ENCODE measurements at regions not wholly inside any gene's neighbourhood (a gene's known extent, or its start where the extent isn't known, plus 50 kb on each side); places are given as distances from the start of the nearest gene placed in this dataset.

- no peak for TF ChIP-seq SIN3A (IDR thresholded peaks at IDR 0.05; ENCODE audit: borderline replicate concordance, insufficient read depth, low read depth, low read length)
- no peak for TF ChIP-seq TCF7L2 (IDR thresholded peaks at IDR 0.05; ENCODE audit: low read depth, low read length)
- no peak for TF ChIP-seq POLR2AphosphoS5 (IDR thresholded peaks at IDR 0.05; ENCODE audit: low read depth, low read length)
- no peak for TF ChIP-seq REST (IDR thresholded peaks at IDR 0.05; ENCODE audit: insufficient read depth in 1 of 2, low read depth in 2 of 2, low read length in 1 of 2)
- no peak for TF ChIP-seq CTCF (IDR thresholded peaks at IDR 0.05)
- H3K27ac ChIP-seq (ENCODE audit: low read length) = no peak overlapping the region
- BruUV-seq (replicated peaks) = no TSS peak
- H3K4me3 ChIP-seq (ENCODE audit: low read depth in 2 of 2, low read length in 2 of 2) = no peak overlapping the region
- intact Hi-C loops (cut with micrococcal nuclease; ENCODE audit: unreplicated experiment) (no loop called here), in situ Hi-C loops (cut with HindIII; ENCODE audit: low pct_unique_long_range_greater_than_20kb, low sequenced_read_pairs) (no loop called here)
- peaks cover 12% of the 10 kb centered on the region for H3K4me1 ChIP-seq (ENCODE audit: control insufficient read depth, insufficient read depth, low read length)
- POLR2A ChIA-PET = no interaction called here
- H3K36me3 ChIP-seq (ENCODE audit: control insufficient read depth, insufficient read depth, low read length) = no peaks in the 10 kb centered on the region
- CTCF ChIA-PET = no interaction called here
- no peaks in the 10 kb centered on the region for H3K9me3 ChIP-seq (ENCODE audit: control insufficient read depth, insufficient read depth, low read depth, low read length)
- no peaks in the 10 kb centered on the region for H3K27me3 ChIP-seq (ENCODE audit: control insufficient read depth, insufficient read depth, low read length)
- no peak for DNase-seq (ENCODE audit: low read depth, low spot score)
- no peak for ATAC-seq
Observed at GRCh38 chr3:56932866-56933265, 127.6 kb upstream of the SPATA12 start.

- H3K27me3 ChIP-seq (ENCODE audit: control insufficient read depth, insufficient read depth, low read length) = no peaks in the 10 kb centered on the region
- peaks cover 12% of the 10 kb centered on the region for H3K4me1 ChIP-seq (ENCODE audit: control insufficient read depth, insufficient read depth, low read length)
- intact Hi-C loops (cut with micrococcal nuclease; ENCODE audit: unreplicated experiment) = no loop called here
- TF ChIP-seq CTCF (IDR thresholded peaks at IDR 0.05) (no peak), TCF7L2 (IDR thresholded peaks at IDR 0.05; ENCODE audit: low read depth, low read length) (no peak)
- H3K27ac ChIP-seq (ENCODE audit: low read length) = no peak overlapping the region; the same call in 1 of the 2 replicates
- DNase-seq (ENCODE audit: low read depth, low spot score) (no peak), ATAC-seq (no peak)
- CTCF ChIA-PET = no interaction called here
- no peaks in the 10 kb centered on the region for H3K9me3 ChIP-seq (ENCODE audit: control insufficient read depth, insufficient read depth, low read depth, low read length)
- in situ Hi-C loops (cut with HindIII; ENCODE audit: low pct_unique_long_range_greater_than_20kb, low sequenced_read_pairs) = no loop called here
- TSS peak; percentile 47 for BruUV-seq (replicated peaks)
- no peaks in the 10 kb centered on the region for H3K36me3 ChIP-seq (ENCODE audit: control insufficient read depth, insufficient read depth, low read length)
- POLR2A ChIA-PET = no interaction called here
- no peak overlapping the region for H3K4me3 ChIP-seq (ENCODE audit: low read depth in 2 of 2, low read length in 2 of 2)
Observed at GRCh38 chr3:56931836-56932235, 128.6 kb upstream of the SPATA12 start.

DNA sequence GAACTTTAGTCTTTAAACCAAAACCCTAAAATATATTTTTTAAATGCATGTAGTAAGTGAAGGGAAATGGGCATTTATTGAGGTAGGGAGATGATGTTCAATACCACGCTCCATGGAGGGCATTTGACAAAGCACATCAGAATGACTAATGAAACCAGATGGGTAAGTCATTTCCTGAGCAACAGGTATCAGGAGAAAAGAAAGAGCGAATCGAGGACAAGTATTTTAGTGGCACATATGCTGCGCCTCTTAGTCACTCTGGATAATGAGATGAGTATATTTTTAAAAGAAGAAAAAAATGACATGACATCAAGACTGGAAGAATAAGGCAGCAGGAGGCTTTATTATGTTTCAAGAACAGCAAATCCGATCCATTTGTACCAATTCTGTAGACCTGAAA, 129.0 kb upstream of the ARHGEF3 start:
- H3K9me3 ChIP-seq (ENCODE audit: control insufficient read depth, insufficient read depth, low read depth, low read length) = no peaks in the 10 kb centered on the region
- ATAC-seq (no peak), DNase-seq (ENCODE audit: low read depth, low spot score) (no peak)
- in situ Hi-C loops (cut with HindIII; ENCODE audit: low pct_unique_long_range_greater_than_20kb, low sequenced_read_pairs) = no loop called here
- H3K4me1 ChIP-seq (ENCODE audit: control insufficient read depth, insufficient read depth, low read length) = peaks cover 12% of the 10 kb centered on the region
- POLR2A ChIA-PET = no interaction called here
- BruUV-seq (replicated peaks) = no TSS peak
- no peak overlapping the region for H3K27ac ChIP-seq (ENCODE audit: low read length)
- CTCF ChIA-PET = no interaction called here
- H3K36me3 ChIP-seq (ENCODE audit: control insufficient read depth, insufficient read depth, low read length) = no peaks in the 10 kb centered on the region
- H3K27me3 ChIP-seq (ENCODE audit: control insufficient read depth, insufficient read depth, low read length) = no peaks in the 10 kb centered on the region
- no peak for TF ChIP-seq TCF7L2 (IDR thresholded peaks at IDR 0.05; ENCODE audit: low read depth, low read length)
- no peak for TF ChIP-seq POLR2AphosphoS5 (IDR thresholded peaks at IDR 0.05; ENCODE audit: low read depth, low read length)
- no peak for TF ChIP-seq CTCF (IDR thresholded peaks at IDR 0.05)
- TF ChIP-seq SIN3A (IDR thresholded peaks at IDR 0.05; ENCODE audit: borderline replicate concordance, insufficient read depth, low read depth, low read length) = no peak
- no peak for TF ChIP-seq REST (IDR thresholded peaks at IDR 0.05; ENCODE audit: insufficient read depth in 1 of 2, low read depth in 2 of 2, low read length in 1 of 2)
- intact Hi-C loops (cut with micrococcal nuclease; ENCODE audit: unreplicated experiment) = no loop called here
- H3K4me3 ChIP-seq (ENCODE audit: low read depth in 2 of 2, low read length in 2 of 2) = no peak overlapping the region
